ENCODE measurements at regions not wholly inside any gene's neighbourhood (a gene's known extent, or its start where the extent isn't known, plus 50 kb on each side); places are given as distances from the start of the nearest gene placed in this dataset.

- H3K4me1 ChIP-seq (replicated peaks in 1 of 2) = peaks cover 0 to 19% of the 10 kb centered on the region in 2 donors
- in situ Hi-C loops (cut with MboI; ENCODE audit: low pct_unique_long_range_greater_than_20kb in 2 of 9, low sequenced_read_pairs in 9 of 9, unreplicated experiment in 9 of 9) = no loop called here
- WGBS, 10 experiments = 23 to 100% (median 58%) methylated on average over 1 to 5 of the region's 5 CpGs
- no peak overlapping the region for H3K27ac ChIP-seq
- no peak overlapping the region for H3K4me3 ChIP-seq
- ATAC-seq (replicated peaks in 6 of 8) = peak in 5 of 8 experiments; percentile 56 to 96 (median 64)
Measured at GRCh38 chr6:23608931-23609435, 517.0 kb upstream of the NRSN1 start.

DNA sequence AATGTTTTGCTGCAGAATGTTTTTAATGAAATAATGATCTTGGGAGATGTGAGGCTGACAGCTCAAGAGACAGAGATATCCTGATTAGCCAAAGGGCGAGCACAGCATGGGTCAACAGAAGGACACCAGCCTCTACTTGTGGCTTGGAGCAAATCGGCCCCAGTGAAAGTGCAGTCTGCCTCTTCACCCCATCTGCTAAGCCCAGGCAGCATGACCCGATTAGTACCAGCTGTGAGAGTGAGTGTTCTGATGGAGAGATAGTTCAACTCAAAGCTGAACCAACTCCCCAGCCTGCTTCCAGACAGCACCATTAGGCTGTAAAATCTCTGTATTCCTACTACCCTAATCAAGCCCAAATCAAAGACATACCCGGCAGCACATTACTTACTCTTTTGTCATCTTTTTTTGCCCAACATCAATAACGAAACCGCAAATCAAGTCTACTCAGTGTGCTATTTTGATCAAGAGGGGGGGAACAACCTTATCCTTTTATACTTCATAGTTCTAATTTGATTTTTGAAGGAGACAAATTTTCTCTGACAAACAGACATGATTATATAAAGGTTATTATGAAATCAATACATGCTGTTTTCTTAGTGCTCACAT is 514.1 kb upstream of the NRSN1 start:
- peaks cover 0 to 32% of the 10 kb centered on the region in 2 donors for H3K4me1 ChIP-seq (replicated peaks in 1 of 2)
- H3K27ac ChIP-seq = no peak overlapping the region
- H3K4me3 ChIP-seq = no peak overlapping the region
- ATAC-seq (replicated peaks in 6 of 8) = no peak
- in situ Hi-C loops (cut with MboI; ENCODE audit: low pct_unique_long_range_greater_than_20kb in 2 of 9, low sequenced_read_pairs in 9 of 9, unreplicated experiment in 9 of 9) = no loop called here
- 0 to 90% (median 49%) methylated on average over 2 to 6 of the region's 6 CpGs; no CpG with 5 or more reads in 2 of the 10 experiments for WGBS, 10 experiments

DNA sequence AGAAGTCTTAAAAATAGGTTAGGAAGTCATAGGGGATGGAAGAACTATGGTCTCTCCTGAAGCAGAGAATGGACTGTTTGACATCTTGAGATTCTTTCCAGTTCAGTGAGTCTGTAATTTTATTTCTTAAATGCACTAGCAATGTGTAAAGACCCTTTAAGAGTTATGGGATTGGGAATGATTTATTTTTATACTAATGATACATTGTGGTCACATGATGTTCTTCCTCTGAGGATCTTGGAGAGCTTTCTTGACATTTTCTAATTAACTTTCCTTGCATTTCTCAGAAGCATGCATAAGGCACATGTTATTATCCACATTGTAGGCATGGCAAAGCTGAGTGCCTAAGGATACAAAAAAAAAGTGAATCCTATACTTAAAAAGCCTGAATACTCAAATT is 507.6 kb upstream of the NRSN1 start:
- Histone ChIP-seq H3K27ac (no peak overlapping the region), H3K4me3 (no peak overlapping the region), H3K4me1 (replicated peaks in 1 of 2) (peaks cover 11 to 19% of the 10 kb centered on the region in 2 donors)
- in situ Hi-C loops (cut with MboI; ENCODE audit: low pct_unique_long_range_greater_than_20kb in 2 of 9, low sequenced_read_pairs in 9 of 9, unreplicated experiment in 9 of 9) = no loop called here
- ATAC-seq (replicated peaks in 6 of 8) = peak in 4 of 8 experiments; percentile 53 to 82 (median 58)

- Histone ChIP-seq H3K4me3 (no peak overlapping the region), H3K27ac (no peak overlapping the region), H3K4me1 (replicated peaks in 1 of 2) (peaks cover 11 to 12% of the 10 kb centered on the region in 2 donors)
- WGBS, 10 experiments = 0 to 33% (median 14%) methylated on average over 1 to 5 of the region's 5 CpGs
- ATAC-seq (replicated peaks in 6 of 8) = peak in 4 of 8 experiments; percentile 31 to 89 (median 44)
- in situ Hi-C loops (cut with MboI; ENCODE audit: low pct_unique_long_range_greater_than_20kb in 2 of 9, low sequenced_read_pairs in 9 of 9, unreplicated experiment in 9 of 9) = no loop called here
Measured at GRCh38 chr6:23620911-23621401, 505.1 kb upstream of the NRSN1 start.

DNA sequence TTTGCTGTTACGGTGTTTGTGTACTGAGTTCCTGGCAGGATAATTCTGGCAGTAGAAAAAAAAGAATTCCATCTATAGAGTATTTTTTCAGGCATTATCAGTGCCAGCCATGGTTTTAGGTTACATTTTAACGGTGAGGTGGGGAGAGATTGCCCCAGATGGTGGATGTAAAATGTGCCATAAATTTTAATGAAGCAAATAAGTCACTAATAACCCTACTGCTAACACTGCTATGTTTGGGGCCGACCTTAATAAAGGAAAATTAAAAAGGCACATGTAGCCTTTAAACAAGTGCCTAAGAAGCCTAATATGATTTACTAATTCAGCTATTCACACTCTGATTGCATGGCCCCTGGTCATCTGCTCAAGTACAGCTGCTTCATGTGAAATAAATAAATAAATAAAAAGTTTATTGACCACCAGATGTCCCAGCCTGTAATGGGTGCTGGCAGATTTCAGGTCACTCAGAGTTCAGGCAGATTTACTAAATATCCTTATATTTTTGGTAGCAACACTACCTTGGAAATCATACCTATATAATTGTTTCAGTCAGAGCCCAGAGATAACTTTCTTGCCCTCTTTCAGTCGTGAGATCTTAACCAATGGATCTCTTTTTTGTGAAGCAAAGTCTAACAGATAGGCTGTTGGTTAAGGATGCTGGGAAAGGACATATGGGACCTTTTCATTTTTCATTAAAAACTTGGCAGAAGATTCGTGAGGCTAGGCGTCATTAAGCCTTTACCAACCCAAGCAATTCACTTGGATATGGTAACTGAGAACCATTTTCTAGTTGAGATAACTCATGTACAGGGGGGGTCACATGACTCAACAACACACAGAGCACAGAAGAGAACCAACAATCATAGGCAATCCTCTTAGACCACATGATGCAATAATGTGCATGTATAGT is 495.0 kb upstream of the NRSN1 start:
- peak in 2 of 8 experiments; percentile 54 to 63 for ATAC-seq (replicated peaks in 6 of 8)
- in situ Hi-C loops (cut with MboI; ENCODE audit: low pct_unique_long_range_greater_than_20kb in 2 of 9, low sequenced_read_pairs in 9 of 9, unreplicated experiment in 9 of 9) = no loop called here
- Histone ChIP-seq H3K4me1 (replicated peaks in 1 of 2) (peaks cover 6 to 10% of the 10 kb centered on the region in 2 donors), H3K27ac (no peak overlapping the region), H3K4me3 (no peak overlapping the region)
- WGBS, 10 experiments = 12 to 85% (median 63%) methylated on average over 2 to 6 of the region's 6 CpGs; no CpG with 5 or more reads in 1 of the 10 experiments

GRCh38 chr6:23633996-23634395 is 492.0 kb upstream of the NRSN1 start:
- peak in 5 of 8 experiments; percentile 66 to 97 (median 92) for ATAC-seq (replicated peaks in 6 of 8)
- in situ Hi-C loops (cut with MboI; ENCODE audit: low pct_unique_long_range_greater_than_20kb in 2 of 9, low sequenced_read_pairs in 9 of 9, unreplicated experiment in 9 of 9) = no loop called here
- no peak overlapping the region for H3K4me3 ChIP-seq
- H3K27ac ChIP-seq = peak overlapping the region in 1 of 2 donors; percentile 50
- peaks cover 6 to 10% of the 10 kb centered on the region in 2 donors for H3K4me1 ChIP-seq (replicated peaks in 1 of 2)
- WGBS, 10 experiments = 5 to 100% (median 53%) methylated on average over 1 to 7 of the region's 7 CpGs; no CpG with 5 or more reads in 2 of the 10 experiments

- in situ Hi-C loops (cut with MboI; ENCODE audit: low pct_unique_long_range_greater_than_20kb in 2 of 9, low sequenced_read_pairs in 9 of 9, unreplicated experiment in 9 of 9) = no loop called here
- 11 to 100% (median 91%) methylated on average over 1 to 4 of the region's 4 CpGs for WGBS, 10 experiments
- Histone ChIP-seq H3K4me3 (no peak overlapping the region), H3K27ac (no peak overlapping the region), H3K4me1 (replicated peaks in 1 of 2) (peaks cover 9 to 10% of the 10 kb centered on the region in 2 donors)
- no peak for ATAC-seq (replicated peaks in 6 of 8)
Measured at GRCh38 chr6:23635150-23635549, 490.9 kb upstream of the NRSN1 start.

DNA sequence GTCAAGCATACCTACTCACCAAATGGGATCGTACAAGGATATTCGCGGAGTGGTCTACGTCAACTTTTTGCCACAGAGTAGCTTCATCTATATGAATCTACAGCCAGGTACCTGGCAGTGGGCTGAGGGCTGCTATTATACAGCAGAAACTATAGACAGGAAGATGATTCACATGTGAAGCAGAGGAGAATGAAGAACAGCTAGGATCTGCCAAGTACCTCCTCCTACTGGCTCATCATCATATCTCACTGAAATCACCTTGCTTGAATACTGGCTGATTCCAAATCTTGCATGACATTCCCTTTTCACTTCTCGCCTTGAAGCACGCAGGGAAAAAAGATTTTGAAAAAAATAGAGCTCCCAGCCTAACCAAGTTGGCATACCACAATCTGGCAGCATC is 488.7 kb upstream of the NRSN1 start:
- H3K4me1 ChIP-seq (replicated peaks in 1 of 2) = peaks cover 3 to 6% of the 10 kb centered on the region in 2 donors
- in situ Hi-C loops (cut with MboI; ENCODE audit: low pct_unique_long_range_greater_than_20kb in 2 of 9, low sequenced_read_pairs in 9 of 9, unreplicated experiment in 9 of 9) = no loop called here
- H3K27ac ChIP-seq = no peak overlapping the region
- H3K4me3 ChIP-seq = no peak overlapping the region
- 0 to 100% (median 97%) methylated on average over 1 to 6 of the region's 6 CpGs; no CpG with 5 or more reads in 3 of the 10 experiments for WGBS, 10 experiments
- ATAC-seq (replicated peaks in 6 of 8) = no peak

GRCh38 chr6:23642849-23643248 is 483.2 kb upstream of the NRSN1 start:
- H3K4me3 ChIP-seq = no peak overlapping the region
- in situ Hi-C loops (cut with MboI; ENCODE audit: low pct_unique_long_range_greater_than_20kb in 2 of 9, low sequenced_read_pairs in 9 of 9, unreplicated experiment in 9 of 9) = no loop called here
- peak in 4 of 8 experiments; percentile 29 to 40 (median 36) for ATAC-seq (replicated peaks in 6 of 8)

DNA sequence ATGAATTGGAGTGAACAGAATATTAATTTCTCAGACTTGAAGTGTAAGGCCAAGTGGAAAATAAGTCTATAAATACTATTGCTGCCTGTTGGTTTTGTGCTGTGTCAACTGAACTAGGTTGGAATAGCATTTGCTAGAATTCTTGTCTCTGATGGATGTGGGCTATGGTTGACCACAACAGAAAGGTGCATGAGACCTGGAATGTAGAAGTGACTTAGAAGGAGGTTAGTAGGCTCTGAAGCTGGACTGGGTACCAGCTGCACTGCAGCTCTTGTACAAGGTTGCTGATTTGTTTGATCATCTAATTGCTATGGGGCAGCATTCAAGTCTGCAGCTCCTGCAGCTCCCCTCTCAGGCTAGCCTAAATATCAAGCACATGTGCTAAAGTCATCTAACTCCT is 479.0 kb upstream of the NRSN1 start:
- ATAC-seq (replicated peaks in 6 of 8) = no peak
- H3K4me1 ChIP-seq (replicated peaks in 1 of 2) = peaks cover 19 to 28% of the 10 kb centered on the region in 2 donors
- in situ Hi-C loops (cut with MboI; ENCODE audit: low pct_unique_long_range_greater_than_20kb in 2 of 9, low sequenced_read_pairs in 9 of 9, unreplicated experiment in 9 of 9) = no loop called here
- no peak overlapping the region for H3K27ac ChIP-seq
- no peak overlapping the region for H3K4me3 ChIP-seq

More at GRCh38 chr6:23642849-23643248, 483.2 kb upstream of the NRSN1 start:
- Histone ChIP-seq H3K27ac (no peak overlapping the region), H3K4me1 (replicated peaks in 1 of 2) (peaks cover 7 to 15% of the 10 kb centered on the region in 2 donors)
- 0 to 80% (median 46%) methylated on average over 1 of the region's 1 CpG; no CpG with 5 or more reads in 1 of the 10 experiments for WGBS, 10 experiments

DNA sequence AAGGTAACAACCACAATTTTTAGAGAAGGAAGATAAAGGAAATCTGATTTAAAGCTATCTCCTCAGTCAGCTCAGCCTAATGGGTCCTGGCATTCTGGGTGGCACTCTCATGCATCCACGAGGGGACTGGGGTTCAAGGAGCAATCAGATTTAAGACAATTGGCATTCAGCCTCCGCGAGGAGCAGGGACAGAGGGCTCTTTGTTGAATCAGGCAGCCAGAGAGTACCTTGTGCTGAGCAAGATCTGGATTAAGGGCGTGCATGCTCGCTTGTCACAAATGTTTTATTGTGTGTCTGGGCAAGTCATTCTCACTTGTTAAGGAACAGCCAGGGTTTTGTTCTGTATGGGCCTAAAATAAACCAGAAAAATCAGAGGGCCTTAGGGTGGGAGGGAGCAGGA is 475.3 kb upstream of the NRSN1 start:
- peaks cover 18 to 31% of the 10 kb centered on the region in 2 donors for H3K4me1 ChIP-seq (replicated peaks in 1 of 2)
- peak in 5 of 8 experiments; percentile 84 to 98 (median 95) for ATAC-seq (replicated peaks in 6 of 8)
- WGBS, 10 experiments = 20 to 73% (median 46%) methylated on average over 1 to 5 of the region's 5 CpGs; no CpG with 5 or more reads in 3 of the 10 experiments
- in situ Hi-C loops (cut with MboI; ENCODE audit: low pct_unique_long_range_greater_than_20kb in 2 of 9, low sequenced_read_pairs in 9 of 9, unreplicated experiment in 9 of 9) = no loop called here
- H3K27ac ChIP-seq = peak overlapping the region in 1 of 2 donors; percentile 34
- H3K4me3 ChIP-seq = no peak overlapping the region

DNA sequence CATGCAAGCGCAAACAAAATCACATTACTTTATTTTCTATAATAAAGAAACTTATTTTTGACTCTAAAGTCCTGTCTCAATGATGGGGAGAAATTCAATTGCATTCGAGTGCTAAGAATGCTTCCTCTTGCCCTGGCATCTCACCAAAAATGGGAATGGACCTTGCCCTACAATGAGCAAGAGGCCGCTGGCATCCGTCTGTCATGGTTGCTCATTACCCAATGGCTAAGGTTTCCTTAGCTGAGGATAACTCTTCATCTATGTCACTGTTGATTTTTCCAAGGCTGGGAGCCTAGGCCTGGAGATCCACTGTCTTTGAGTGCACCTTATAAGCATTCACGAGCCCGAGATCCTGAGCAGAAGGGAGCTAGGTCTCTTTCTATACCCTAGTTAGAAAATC is 471.3 kb upstream of the NRSN1 start:
- no peak overlapping the region for H3K27ac ChIP-seq
- H3K4me3 ChIP-seq = no peak overlapping the region
- no peak for ATAC-seq (replicated peaks in 6 of 8)
- WGBS, 10 experiments = 13 to 100% (median 80%) methylated on average over 1 to 6 of the region's 6 CpGs; no CpG with 5 or more reads in 1 of the 10 experiments
- in situ Hi-C loops (cut with MboI; ENCODE audit: low pct_unique_long_range_greater_than_20kb in 2 of 9, low sequenced_read_pairs in 9 of 9, unreplicated experiment in 9 of 9) = no loop called here
- H3K4me1 ChIP-seq (replicated peaks in 1 of 2) = peaks cover 25 to 64% of the 10 kb centered on the region in 2 donors

- Histone ChIP-seq H3K4me1 (replicated peaks in 1 of 2) (peaks cover 23 to 60% of the 10 kb centered on the region in 2 donors), H3K27ac (no peak overlapping the region), H3K4me3 (no peak overlapping the region)
- in situ Hi-C loops (cut with MboI; ENCODE audit: low pct_unique_long_range_greater_than_20kb in 2 of 9, low sequenced_read_pairs in 9 of 9, unreplicated experiment in 9 of 9) = no loop called here
- ATAC-seq (replicated peaks in 6 of 8) = peak in 1 of 8 experiments; percentile 30
- WGBS, 10 experiments = 0 to 86% (median 15%) methylated on average over 1 to 2 of the region's 3 CpGs; no CpG with 5 or more reads in 4 of the 10 experiments
Measured at GRCh38 chr6:23655525-23655924, 470.5 kb upstream of the NRSN1 start.

Measured in motor neuron (in vitro differentiated cells).